ENCODE measurements at regions not wholly inside any gene's neighbourhood (a gene's known extent, or its start where the extent isn't known, plus 50 kb on each side); places are given as distances from the start of the nearest gene placed in this dataset.

- TF ChIP-seq CTCF (IDR thresholded peaks at IDR 0.05) (no peak), POLR2A (IDR thresholded peaks at IDR 0.05) (no peak)
Observed at GRCh38 chr21:28385845-28386244, 606.8 kb downstream of the LTN1 start.
